CD4-positive, alpha-beta T cell treated with Interferon gamma for 1 hour (primary cell): ENCODE measurements at regions not wholly inside any gene's neighbourhood (a gene's known extent, or its start where the extent isn't known, plus 50 kb on each side); places are given as distances from the start of the nearest gene placed in this dataset.

Source experiments
- DNase-seq: peaks from one replicate; pipeline ENCODE4 v3.0.0-alpha.2; 2020

GRCh38 chr17:79468183-79468944 lies 142.5 kb downstream of the RBFOX3 start:
- DNase-seq, result no peak

- DNase-seq, result no peak
Measured at GRCh38 chr17:79466562-79467350, 144.1 kb downstream of the RBFOX3 start.

GRCh38 chr17:79465681-79466025 lies 145.2 kb downstream of the RBFOX3 start:
- DNase-seq, result no peak

GRCh38 chr17:79465011-79465680 lies 145.7 kb downstream of the RBFOX3 start:
- DNase-seq, result no peak

- no peak for DNase-seq
Measured at GRCh38 chr17:79464318-79465010, 146.4 kb downstream of the RBFOX3 start.

- DNase-seq, result no peak
Measured at GRCh38 chr17:79463421-79464317, 147.2 kb downstream of the RBFOX3 start.

GRCh38 chr17:79461041-79461440 lies 149.8 kb downstream of the RBFOX3 start:
- DNase-seq, result no peak

GRCh38 chr17:79459846-79460245 lies 151.0 kb downstream of the RBFOX3 start:
- DNase-seq, result no peak

GRCh38 chr17:79459003-79459655 lies 151.7 kb downstream of the RBFOX3 start:
- DNase-seq, result no peak

GRCh38 chr17:79458356-79458755 lies 152.5 kb downstream of the RBFOX3 start:
- no peak for DNase-seq

- DNase-seq, result no peak
Measured at GRCh38 chr17:79457889-79458288, 153.0 kb downstream of the RBFOX3 start.

- no peak for DNase-seq
Measured at GRCh38 chr17:79457376-79457775, 153.5 kb downstream of the RBFOX3 start.

GRCh38 chr17:79455636-79456035 lies 155.2 kb downstream of the RBFOX3 start:
- DNase-seq, result no peak

- no peak for DNase-seq
Measured at GRCh38 chr17:79454826-79455225, 156.0 kb downstream of the RBFOX3 start.

GRCh38 chr17:79453481-79453880 lies 157.4 kb downstream of the RBFOX3 start:
- DNase-seq, result no peak

- no peak for DNase-seq
Measured at GRCh38 chr17:79452706-79453105, 158.1 kb downstream of the RBFOX3 start.

GRCh38 chr17:79451167-79451566 lies 159.7 kb downstream of the RBFOX3 start:
- no peak for DNase-seq

- DNase-seq, result no peak
Measured at GRCh38 chr17:79446399-79447009, 164.3 kb downstream of the RBFOX3 start.

GRCh38 chr17:79444198-79444597 lies 166.7 kb downstream of the RBFOX3 start:
- no peak for DNase-seq

GRCh38 chr17:79443026-79443425 lies 167.8 kb downstream of the RBFOX3 start:
- DNase-seq, result no peak
